Ishikawa (cell line): ENCODE measurements at regions not wholly inside any gene's neighbourhood (a gene's known extent, or its start where the extent isn't known, plus 50 kb on each side); places are given as distances from the start of the nearest gene placed in this dataset.

Experiments used
- CREB1 ChIP-seq: IDR thresholded peaks from 2 replicates; pipeline ENCODE4 v1.6.1; 2012; ENCODE audit warnings: low read depth
- EGR1 ChIP-seq: IDR thresholded peaks from 2 replicates; pipeline ENCODE4 v1.6.1; 2012
- FOXM1 ChIP-seq: IDR thresholded peaks from 2 replicates; pipeline ENCODE4 v1.6.1; 2012; ENCODE audit warnings: low read depth, borderline replicate concordance
- MAX ChIP-seq: IDR thresholded peaks from 2 replicates; pipeline ENCODE4 v1.6.1; 2012

DNA sequence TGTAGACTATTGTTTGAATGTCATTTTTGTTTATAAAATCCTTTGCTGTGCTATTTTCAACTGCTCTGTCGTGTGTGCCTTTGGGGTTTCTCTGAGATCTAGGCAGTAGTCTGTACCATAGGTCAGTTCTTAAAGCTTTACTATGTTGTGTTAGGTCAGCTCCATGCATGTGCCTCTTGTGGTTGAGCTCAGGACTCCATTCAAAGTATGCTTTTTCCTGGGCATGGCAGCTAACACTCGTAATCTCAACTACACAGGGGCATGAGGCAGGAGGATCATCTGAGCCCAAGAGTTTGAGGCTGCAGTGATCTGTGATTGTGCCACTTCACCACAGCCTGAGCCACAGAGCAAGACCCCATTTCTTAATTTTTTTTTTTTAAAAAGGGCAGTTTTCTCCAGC lies 174.4 kb upstream of the SPHKAP start:
- TF ChIP-seq FOXM1: no peak
- TF ChIP-seq CREB1: no peak
- TF ChIP-seq MAX: no peak
- TF ChIP-seq EGR1: no peak
